Stimulated activated CD8-positive, alpha-beta memory T cell treated with anti-CD3 and anti-CD28 coated beads, Interleukin-4, amount 100 ng/mL, for 24 hours (primary cell): ENCODE measurements at regions not wholly inside any gene's neighbourhood (a gene's known extent, or its start where the extent isn't known, plus 50 kb on each side); places are given as distances from the start of the nearest gene placed in this dataset.
"Not testable (repeated sequence)": the region's sequence is repeated elsewhere in the genome, so short reads cannot be mapped to it uniquely, and the experiment has no call there.

Experiments used
- DNase-seq: peaks from one replicate; pipeline ENCODE4 v3.0.0-alpha.2; 2020; ENCODE audit warnings: low read depth

DNA sequence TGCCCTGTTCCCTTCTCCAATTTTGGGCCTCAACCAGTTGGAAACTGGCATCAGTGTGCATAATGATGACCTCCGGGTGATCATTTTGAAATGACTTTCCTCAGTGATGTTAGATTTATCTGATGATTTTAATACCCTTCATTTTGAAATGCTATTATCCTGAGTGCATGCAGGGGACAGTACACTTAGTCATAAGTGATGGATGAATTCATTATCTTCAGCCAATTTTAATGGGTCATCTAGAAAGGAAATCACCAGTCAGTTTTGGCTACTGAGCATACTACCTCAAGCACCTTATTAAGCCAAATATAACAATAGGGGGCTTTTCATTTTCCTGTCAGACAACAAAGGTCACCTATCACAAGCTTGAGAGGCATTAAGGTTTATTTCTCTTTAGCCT lies 118.5 kb upstream of the MIR17HG start:
- DNase-seq = no peak

- DNase-seq = no peak
These were observed 114.8 kb upstream of the MIR17HG start for GRCh38 chr13:91232716-91233115.

GRCh38 chr13:91233291-91233690 lies 114.2 kb upstream of the MIR17HG start:
- DNase-seq = no peak

DNA sequence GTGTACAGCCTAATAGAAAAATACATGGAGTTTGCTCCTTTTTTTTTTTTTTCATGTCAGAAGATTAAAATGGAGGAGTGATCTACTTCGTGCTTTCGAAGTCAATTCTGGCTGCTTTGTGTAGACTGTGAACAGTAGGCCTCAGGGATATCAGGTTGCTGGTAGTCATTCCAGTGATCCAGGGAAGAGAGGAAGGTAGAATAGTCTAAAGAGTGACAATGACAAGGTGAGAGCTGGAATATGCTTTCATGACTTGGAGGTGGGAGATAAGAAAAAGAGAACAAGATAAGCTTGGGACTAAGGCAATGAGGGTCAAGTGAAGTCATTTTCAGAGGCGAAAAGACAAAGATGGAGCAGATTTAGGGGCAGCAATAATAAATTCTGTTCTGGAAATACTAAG lies 111.3 kb upstream of the MIR17HG start:
- DNase-seq = no peak

GRCh38 chr13:91236921-91237320 lies 110.6 kb upstream of the MIR17HG start:
- no peak for DNase-seq

DNA sequence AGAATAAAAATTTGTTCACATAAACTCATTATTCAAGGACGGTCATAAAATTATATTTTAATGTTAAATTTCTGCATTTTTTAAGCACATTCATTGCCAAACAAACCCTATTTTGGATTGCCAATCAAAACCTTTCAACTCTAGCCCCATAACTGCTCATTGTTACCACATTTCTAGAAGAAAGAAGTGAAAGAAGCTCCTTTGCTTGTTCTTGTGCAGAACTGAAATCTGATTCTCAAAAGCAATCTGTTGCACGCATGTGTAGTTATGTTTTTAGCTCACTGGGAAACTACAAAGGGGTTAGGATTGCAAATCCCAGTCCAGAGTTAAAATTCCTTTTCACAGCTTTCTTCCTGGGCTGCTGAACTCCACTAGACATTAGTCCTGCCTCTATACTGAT lies 109.5 kb upstream of the MIR17HG start:
- no peak for DNase-seq

DNA sequence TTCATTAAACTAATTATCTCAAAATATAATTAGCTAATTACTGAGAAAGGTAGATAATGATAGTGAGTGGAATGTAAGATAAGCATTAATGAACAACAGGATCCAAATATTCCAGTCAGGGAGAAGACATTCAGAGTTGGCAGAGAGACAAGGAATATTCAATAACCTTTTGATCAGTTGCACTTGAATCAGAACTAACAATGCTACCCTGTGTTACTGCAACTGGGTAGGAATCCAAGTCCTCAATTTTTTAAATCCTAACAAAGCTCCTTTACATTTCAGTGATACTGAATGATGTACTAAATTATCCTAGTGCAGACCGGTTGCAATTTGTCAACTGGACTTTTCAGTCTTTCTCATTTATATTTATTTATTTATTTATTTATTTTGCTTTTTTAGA lies 107.1 kb upstream of the MIR17HG start:
- no peak for DNase-seq

GRCh38 chr13:91241221-91241933 lies 106.1 kb upstream of the MIR17HG start:
- DNase-seq = no peak

DNA sequence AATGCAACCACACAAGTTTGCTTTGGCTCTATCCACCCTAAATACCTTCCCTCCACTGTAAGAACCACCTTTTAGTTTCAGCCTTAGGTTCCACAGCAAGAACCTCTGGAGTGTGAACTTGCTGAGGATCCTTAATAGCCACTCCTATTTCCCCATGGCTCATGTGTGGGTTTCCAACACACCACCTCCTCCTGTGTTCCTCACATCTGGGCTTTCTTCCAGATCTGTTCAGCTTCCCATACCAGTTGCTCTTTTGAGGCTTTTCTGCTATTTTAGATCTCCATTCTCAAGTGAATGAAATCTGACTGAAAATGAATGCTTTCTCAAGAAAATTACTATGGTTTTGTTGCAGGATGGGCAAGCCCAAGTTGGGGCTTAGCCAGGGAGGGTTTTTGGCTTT lies 104.8 kb upstream of the MIR17HG start:
- no peak for DNase-seq

GRCh38 chr13:91245288-91245687 lies 102.2 kb upstream of the MIR17HG start:
- DNase-seq = no peak

DNA sequence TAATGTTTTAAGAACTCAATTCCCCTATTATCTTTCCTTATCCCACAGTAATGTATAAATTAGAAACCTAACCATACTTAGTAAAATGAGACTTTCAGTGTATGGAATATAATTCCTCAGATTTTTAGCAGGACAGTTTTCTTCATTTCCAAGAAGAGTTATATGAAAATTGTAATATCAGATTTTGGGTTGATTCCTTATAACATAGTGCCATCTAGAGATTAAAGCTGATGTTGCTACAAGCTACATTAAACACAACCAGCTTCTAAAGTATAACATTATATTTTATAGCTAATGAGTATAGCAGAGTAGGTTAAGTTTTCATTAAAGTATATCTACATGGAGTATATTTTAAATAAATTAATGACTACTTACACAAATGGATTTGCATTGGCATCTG lies 99.7 kb upstream of the MIR17HG start:
- DNase-seq = no peak

GRCh38 chr13:91248249-91248648 lies 99.2 kb upstream of the MIR17HG start:
- DNase-seq = no peak

- DNase-seq = no peak
These were observed 98.1 kb upstream of the MIR17HG start for GRCh38 chr13:91249370-91249769.

DNA sequence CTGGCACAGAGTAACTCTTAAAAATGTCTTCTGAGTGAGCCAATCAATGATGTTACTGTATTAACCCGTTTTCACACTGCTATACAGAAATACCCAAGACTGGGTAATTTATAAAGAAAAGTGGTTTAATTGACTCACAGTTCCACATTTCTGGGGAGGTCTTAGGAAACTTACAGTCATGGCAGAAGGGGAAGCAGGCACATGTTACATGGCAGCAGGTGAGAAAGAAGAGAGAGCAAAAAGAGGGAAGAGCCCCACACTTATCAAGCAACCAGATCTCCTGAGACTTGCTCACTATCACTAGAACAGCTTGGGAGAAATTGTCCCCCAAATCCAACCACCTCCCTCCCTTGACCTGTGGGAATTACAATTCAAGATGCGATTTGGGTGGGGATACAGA lies 97.6 kb upstream of the MIR17HG start:
- no peak for DNase-seq

DNA sequence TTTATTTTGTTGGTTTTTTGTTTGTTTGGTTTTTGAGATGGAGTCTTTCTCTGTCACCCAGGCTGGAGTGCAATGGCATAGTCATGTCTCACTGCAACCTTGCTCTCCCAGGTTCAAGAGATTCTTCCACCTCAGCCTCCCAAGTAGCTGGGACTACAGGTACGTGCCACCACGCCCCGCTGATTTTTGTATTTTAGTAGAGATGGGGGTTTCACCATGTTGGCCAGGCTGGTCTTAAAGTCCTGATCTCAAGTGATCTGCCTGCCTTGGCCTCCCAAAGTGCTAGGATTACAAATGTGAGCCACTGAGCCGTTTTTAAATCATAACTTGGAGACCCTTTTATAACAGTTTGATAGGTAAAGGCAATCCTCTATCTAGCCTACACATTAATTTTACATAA lies 95.9 kb upstream of the MIR17HG start:
- DNase-seq = not testable (repeated sequence)

GRCh38 chr13:91264484-91264883 lies 83.0 kb upstream of the MIR17HG start:
- DNase-seq = no peak

DNA sequence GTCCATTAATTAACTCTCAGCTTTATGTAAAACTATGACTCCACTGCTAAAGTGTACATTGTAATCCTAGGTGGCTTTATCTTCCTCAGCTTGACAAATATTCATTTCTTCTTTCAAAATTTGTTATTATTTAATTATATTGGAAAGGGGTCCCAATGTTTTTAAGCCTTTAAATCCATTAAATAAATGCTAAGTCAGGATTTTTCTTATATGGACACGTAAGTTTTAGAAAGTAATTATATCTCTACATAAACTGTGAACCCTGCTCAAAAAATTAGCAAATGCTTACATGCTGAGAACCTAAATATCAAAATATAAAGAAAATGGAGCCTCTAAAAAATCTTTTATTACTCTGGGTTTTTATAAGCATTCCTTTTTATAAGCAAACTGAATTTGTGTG lies 78.2 kb upstream of the MIR17HG start:
- no peak for DNase-seq

- no peak for DNase-seq
These were observed 77.5 kb upstream of the MIR17HG start for GRCh38 chr13:91270031-91270430.

DNA sequence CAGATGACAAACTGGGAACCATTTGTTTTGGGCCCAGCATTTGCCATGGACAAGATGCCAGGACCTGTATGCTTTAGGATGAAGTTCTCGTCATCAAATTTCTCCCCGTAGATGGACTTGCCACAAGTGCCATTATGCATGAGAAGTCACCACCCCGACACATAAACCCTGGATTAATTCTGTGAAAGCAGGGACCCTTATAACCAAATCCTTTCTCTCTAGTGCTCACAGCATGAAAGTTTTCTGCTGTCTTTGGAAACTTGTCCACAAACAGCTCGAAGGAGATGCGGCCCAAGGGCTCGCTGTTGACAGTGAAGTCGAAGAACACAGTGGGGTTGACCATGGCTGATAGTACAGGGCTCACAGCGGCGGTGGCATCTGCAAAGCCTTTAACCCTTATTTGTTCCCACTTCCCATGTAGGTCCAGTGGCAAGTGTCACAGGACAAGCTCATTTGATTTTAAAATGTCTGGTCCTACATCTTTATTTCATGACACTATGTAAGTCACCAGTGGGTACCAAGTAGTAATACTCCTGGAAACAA lies 75.2 kb upstream of the MIR17HG start:
- no peak for DNase-seq

DNA sequence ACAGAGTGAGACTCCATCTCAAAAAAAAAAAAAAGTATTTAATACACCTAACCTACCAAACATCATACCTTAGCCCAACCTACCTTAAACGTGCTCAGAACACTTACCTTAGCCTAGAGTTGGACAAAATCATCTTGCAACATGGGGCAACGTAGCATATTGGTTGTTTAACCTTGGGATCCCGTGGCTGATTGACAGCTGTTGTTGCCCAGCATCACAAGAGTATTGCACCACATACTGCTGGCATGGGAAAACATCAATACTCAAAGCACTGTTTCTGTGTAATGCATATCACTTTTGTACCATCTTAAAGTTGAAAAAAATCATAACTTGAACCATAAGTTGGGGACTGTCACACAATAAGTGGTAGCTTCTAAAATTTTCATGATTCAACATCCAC lies 73.8 kb upstream of the MIR17HG start:
- DNase-seq = no peak

DNA sequence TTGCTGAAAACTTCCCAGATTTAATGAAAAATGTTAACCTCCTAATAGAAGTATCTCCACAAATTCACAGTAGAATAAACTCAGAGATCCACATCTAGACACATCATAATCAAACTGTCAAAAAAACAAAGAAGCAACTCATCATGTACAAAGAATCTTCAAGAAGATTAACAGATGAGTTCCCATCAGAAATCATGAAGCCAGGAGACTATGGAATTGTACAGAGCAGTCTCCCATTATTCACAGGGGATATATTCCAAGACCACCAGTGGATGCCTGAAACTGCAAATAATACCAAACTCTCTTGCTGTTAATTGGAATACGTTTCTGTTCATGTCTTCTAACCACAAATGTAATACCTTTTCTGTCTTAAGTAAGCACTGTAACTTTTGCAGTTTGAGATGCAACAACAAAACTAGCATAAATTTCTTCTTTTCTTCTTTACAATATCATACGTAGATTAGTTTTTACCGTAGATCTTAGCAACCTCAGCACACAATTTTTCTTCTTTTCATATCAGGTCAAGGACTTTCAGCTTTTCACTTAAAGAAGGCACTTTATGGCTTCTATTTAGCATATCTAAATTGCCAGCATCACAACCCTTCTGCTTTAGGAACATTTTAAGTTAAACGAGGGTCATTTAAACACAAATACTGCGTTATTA lies 70.3 kb upstream of the MIR17HG start:
- DNase-seq = no peak

DNA sequence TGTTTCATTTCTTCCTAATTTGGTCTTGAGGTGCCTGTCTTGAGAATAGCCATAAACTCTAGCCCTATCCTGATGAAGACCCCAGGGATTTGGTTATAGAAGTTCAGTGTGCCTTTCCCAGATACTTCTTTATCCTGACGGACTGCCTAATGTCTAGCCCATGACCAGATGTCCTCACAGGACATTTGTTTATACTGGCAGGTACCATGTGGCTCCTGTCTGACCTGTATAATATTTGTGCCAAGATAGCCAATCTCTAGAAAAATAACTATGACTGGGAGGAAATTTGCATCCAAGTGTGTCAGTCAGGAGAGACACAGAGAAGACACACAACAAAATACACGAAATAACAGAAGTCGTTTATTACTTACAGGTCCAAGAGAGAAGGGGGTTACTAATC lies 69.2 kb upstream of the MIR17HG start:
- no peak for DNase-seq

DNA sequence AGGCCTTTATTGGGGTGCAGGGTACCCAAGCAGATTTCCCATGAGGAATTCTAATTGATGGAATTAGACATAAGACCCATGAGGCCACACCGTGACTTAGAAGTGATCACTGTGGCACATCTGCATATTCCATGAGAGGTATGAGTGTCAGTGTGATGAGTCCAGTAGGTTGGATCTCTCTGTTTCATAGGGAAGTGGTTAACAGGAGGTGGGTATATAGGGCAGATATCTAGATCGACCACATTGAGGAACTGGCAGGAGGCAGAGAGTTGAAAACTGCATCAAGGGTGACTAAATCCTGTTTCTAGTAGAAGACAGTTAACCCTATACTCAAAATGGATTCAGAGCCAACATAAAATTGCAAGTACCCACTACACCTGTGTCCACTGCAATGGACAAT lies 68.6 kb upstream of the MIR17HG start:
- no peak for DNase-seq

- no peak for DNase-seq
These were observed 66.7 kb upstream of the MIR17HG start for GRCh38 chr13:91280801-91281200.
